GM23248 (cell line): ENCODE measurements at regions not wholly inside any gene's neighbourhood (a gene's known extent, or its start where the extent isn't known, plus 50 kb on each side); places are given as distances from the start of the nearest gene placed in this dataset.
"Not testable (repeated sequence)": the region's sequence is repeated elsewhere in the genome, so short reads cannot be mapped to it uniquely, and the experiment has no call there.

Experiments
- DNase-seq: peaks from one replicate; pipeline ENCODE4 v3.0.0-alpha.2; 2015
- H2AFZ ChIP-seq: fragments of 200-600 bp; sonication (generic); 2 replicates; pipeline ENCODE4 v1.6.1; 2016; ENCODE audit warnings: antibody characterized with exemption
- H3F3A ChIP-seq: fragments of 200-600 bp; sonication (generic); 2 replicates; pipeline ENCODE4 v1.6.1; 2016; ENCODE audit warnings: mild to moderate bottlenecking, antibody characterized with exemption, mixed run types; ENCODE audit not compliant: insufficient read depth
- H3K27ac ChIP-seq: fragments of 200-600 bp; sonication (generic); 2 replicates; pipeline ENCODE4 v1.5.1; 2016; ENCODE audit warnings: mild to moderate bottlenecking
- H3K27me3 ChIP-seq: fragments of 200-600 bp; sonication (generic); replicated peaks from 2 replicates; pipeline ENCODE4 v1.6.1; 2016; ENCODE audit warnings: mild to moderate bottlenecking; ENCODE audit not compliant: insufficient read depth
- H3K36me3 ChIP-seq: fragments of 200-600 bp; sonication (generic); 2 replicates; pipeline ENCODE4 v1.6.1; 2016; ENCODE audit warnings: low read depth, mild to moderate bottlenecking
- H3K4me1 ChIP-seq: fragments of 200-600 bp; sonication (generic); 2 replicates; pipeline ENCODE4 v1.6.1; 2016; ENCODE audit warnings: mild to moderate bottlenecking; ENCODE audit not compliant: insufficient read depth
- H3K4me2 ChIP-seq: fragments of 200-600 bp; sonication (generic); one replicate; pipeline ENCODE4 v1.6.1; 2016; ENCODE audit warnings: mild to moderate bottlenecking; ENCODE audit not compliant: unreplicated experiment
- H3K4me3 ChIP-seq: fragments of 200-600 bp; sonication (generic); 2 replicates; pipeline ENCODE4 v1.5.1; 2016; ENCODE audit warnings: mild to moderate bottlenecking
- H3K79me2 ChIP-seq: fragments of 200-600 bp; sonication (generic); 2 replicates; pipeline ENCODE4 v1.6.1; 2016; ENCODE audit warnings: mild to moderate bottlenecking; ENCODE audit not compliant: insufficient read depth
- H3K9ac ChIP-seq: fragments of 200-600 bp; sonication (generic); 2 replicates; pipeline ENCODE4 v1.6.1; 2016; ENCODE audit warnings: mild to moderate bottlenecking
- H3K9me2 ChIP-seq: fragments of 200-600 bp; sonication (generic); 2 replicates; pipeline ENCODE4 v1.6.1; 2016; ENCODE audit warnings: mixed run types, mild to moderate bottlenecking, moderate library complexity; ENCODE audit not compliant: insufficient read depth
- H3K9me3 ChIP-seq: fragments of 200-600 bp; sonication (generic); one replicate; pipeline ENCODE4 v1.6.1; 2017; ENCODE audit warnings: low read depth
- H4K20me1 ChIP-seq: fragments of 200-600 bp; sonication (generic); 2 replicates; pipeline ENCODE4 v1.6.0; 2016; ENCODE audit not compliant: insufficient read depth
- EZH2 ChIP-seq: fragments of 200-600 bp; sonication (generic); IDR thresholded peaks from 2 replicates; pipeline ENCODE4 v1.6.1; 2018; ENCODE audit warnings: antibody characterized with exemption, mild to moderate bottlenecking; ENCODE audit not compliant: insufficient read depth, poor library complexity, severe bottlenecking
- EZH2phosphoT487 ChIP-seq: fragments of 200-600 bp; sonication (generic); IDR thresholded peaks from 2 replicates; pipeline ENCODE4 v1.6.1; 2018; ENCODE audit warnings: antibody characterized with exemption, moderate library complexity, mild to moderate bottlenecking, low read depth; ENCODE audit not compliant: insufficient read depth
- WGBS, 2 experiments: methylation state at CpG; one replicate each; pipeline ENCODE4 v1.1.6; 2015 to 2017; ENCODE audit warnings: low lambda C conversion rate in 2 of 2, low coverage in 1 of 2; ENCODE audit errors: missing lambda C conversion rate in 2 of 2; 5-methylcytosine and 5-hydroxymethylcytosine counted together
- in situ Hi-C: fragments of 300-500 bp; cut with MboI; formaldehyde crosslinking; loops from 2 replicates; pipeline ENCODE4 v1.15.0; 2020

GRCh38 chr17:70947636-70948565 is 778.6 kb downstream of the KCNJ2 start:
- Histone ChIP-seq H3K9ac (no peak overlapping the region), H3K9me3 (no peaks in the 10 kb centered on the region), H3K4me3 (no peak overlapping the region), H3K4me1 (no peaks in the 10 kb centered on the region), H2AFZ (no peak overlapping the region), H3F3A (no peaks in the 10 kb centered on the region), H3K27ac (no peak overlapping the region), H3K9me2 (no peaks in the 10 kb centered on the region), H4K20me1 (no peaks in the 10 kb centered on the region), H3K4me2 (no peak overlapping the region), H3K27me3 (no peaks in the 10 kb centered on the region; the same call in 1 of the 2 replicates), H3K79me2 (no peaks in the 10 kb centered on the region), H3K36me3 (no peaks in the 10 kb centered on the region)
- in situ Hi-C loops: no loop called here
- DNase-seq: no peak
- 67 to 73% methylated on average over 17 of the region's 17 CpGs for WGBS, 2 experiments
- TF ChIP-seq EZH2 (no peak), EZH2phosphoT487 (no peak)

- H3K4me3 ChIP-seq, H3K9ac ChIP-seq, in situ Hi-C loops, H3K4me1 ChIP-seq, H3K9me2 ChIP-seq, H3K4me2 ChIP-seq, H3K79me2 ChIP-seq, H3F3A ChIP-seq, H3K9me3 ChIP-seq, H3K27me3 ChIP-seq, H4K20me1 ChIP-seq, H3K27ac ChIP-seq, H2AFZ ChIP-seq, DNase-seq, H3K36me3 ChIP-seq: not testable (repeated sequence)
- WGBS, 2 experiments: 48 to 74% methylated on average over 1 of the region's 1 CpG
These were observed 783.8 kb downstream of the KCNJ2 start for GRCh38 chr17:70953140-70953539.

GRCh38 chr17:70955441-70955840 is 786.1 kb downstream of the KCNJ2 start:
- 67 to 76% methylated on average over 7 of the region's 7 CpGs for WGBS, 2 experiments

GRCh38 chr17:70956726-70957125 is 787.4 kb downstream of the KCNJ2 start:
- Histone ChIP-seq H3K27ac (no peak overlapping the region), H3K9me2 (no peaks in the 10 kb centered on the region), H3K36me3 (no peaks in the 10 kb centered on the region), H3F3A (no peaks in the 10 kb centered on the region), H3K79me2 (no peaks in the 10 kb centered on the region), H2AFZ (no peak overlapping the region), H4K20me1 (no peaks in the 10 kb centered on the region), H3K9me3 (no peaks in the 10 kb centered on the region), H3K4me3 (no peak overlapping the region), H3K9ac (no peak overlapping the region), H3K27me3 (no peaks in the 10 kb centered on the region), H3K4me2 (no peak overlapping the region), H3K4me1 (no peaks in the 10 kb centered on the region)
- WGBS, 2 experiments: 2 to 3% methylated on average over 5 of the region's 5 CpGs
- in situ Hi-C loops: no loop called here
- TF ChIP-seq EZH2 (no peak), EZH2phosphoT487 (no peak)
- DNase-seq: no peak

More at GRCh38 chr17:70955441-70955840, 786.1 kb downstream of the KCNJ2 start:
- Histone ChIP-seq H3K9ac (no peak overlapping the region), H3K27ac (no peak overlapping the region), H3K36me3 (no peaks in the 10 kb centered on the region), H3K9me3 (no peaks in the 10 kb centered on the region), H3K4me2 (no peak overlapping the region), H3K79me2 (no peaks in the 10 kb centered on the region), H3F3A (no peaks in the 10 kb centered on the region), H3K9me2 (no peaks in the 10 kb centered on the region), H3K4me3 (no peak overlapping the region), H2AFZ (no peak overlapping the region), H3K27me3 (no peaks in the 10 kb centered on the region), H4K20me1 (no peaks in the 10 kb centered on the region), H3K4me1 (no peaks in the 10 kb centered on the region)
- DNase-seq: no peak
- TF ChIP-seq EZH2phosphoT487: no peak
- TF ChIP-seq EZH2: no peak
- in situ Hi-C loops: no loop called here

GRCh38 chr17:70961341-70961740 is 792.0 kb downstream of the KCNJ2 start:
- no peaks in the 10 kb centered on the region for H3F3A ChIP-seq
- no peak for TF ChIP-seq EZH2phosphoT487
- no peak for TF ChIP-seq EZH2
- H3K27ac ChIP-seq: no peak overlapping the region
- no peaks in the 10 kb centered on the region for H3K27me3 ChIP-seq
- in situ Hi-C loops: no loop called here
- H4K20me1 ChIP-seq: no peaks in the 10 kb centered on the region
- no peaks in the 10 kb centered on the region for H3K36me3 ChIP-seq
- H3K79me2 ChIP-seq: no peaks in the 10 kb centered on the region
- H3K4me1 ChIP-seq: no peaks in the 10 kb centered on the region
- H3K9me2 ChIP-seq: no peaks in the 10 kb centered on the region
- DNase-seq: peak; percentile 5
- H2AFZ ChIP-seq: no peak overlapping the region
- no peak overlapping the region for H3K9ac ChIP-seq
- H3K4me2 ChIP-seq: no peak overlapping the region
- H3K9me3 ChIP-seq: no peaks in the 10 kb centered on the region
- 47 to 55% methylated on average over 3 of the region's 3 CpGs for WGBS, 2 experiments
- no peak overlapping the region for H3K4me3 ChIP-seq
